ENCODE measurements at regions not wholly inside any gene's neighbourhood (a gene's known extent, or its start where the extent isn't known, plus 50 kb on each side); places are given as distances from the start of the nearest gene placed in this dataset.

DNA sequence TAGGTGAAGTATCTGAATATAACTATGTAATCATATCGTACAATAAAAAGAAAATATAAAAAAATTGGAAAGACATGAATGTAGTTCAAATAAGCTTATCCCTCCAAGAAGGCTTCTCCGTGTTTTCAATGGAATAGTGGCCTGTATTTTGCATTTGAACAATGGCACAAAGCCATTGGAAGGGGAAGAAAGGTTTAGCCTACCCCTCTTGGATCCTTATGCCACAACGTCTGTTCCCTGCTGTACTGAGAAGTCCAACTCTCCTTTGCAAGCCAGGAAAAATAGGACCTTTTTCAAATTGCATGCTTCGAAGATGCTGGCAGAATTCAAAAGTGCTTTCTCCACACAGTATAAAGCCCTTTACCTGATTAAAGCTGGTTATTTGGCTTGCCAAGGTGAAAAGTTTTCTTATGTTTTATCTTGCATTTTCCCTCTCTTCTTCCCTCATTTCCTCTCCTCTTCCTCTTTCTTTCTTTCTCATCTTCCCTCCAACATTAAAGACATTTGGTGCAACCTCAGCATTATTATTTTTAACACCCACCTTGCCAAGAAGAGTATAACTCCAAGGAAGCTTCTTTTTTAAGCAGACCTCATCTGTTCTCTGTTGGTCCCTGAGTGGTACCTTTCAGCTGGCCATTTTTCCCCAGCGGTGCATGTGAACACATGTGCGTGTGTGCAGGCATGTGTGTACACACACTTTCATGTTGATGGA, 968.6 kb upstream of the RBFOX1 start (continued):
- TF ChIP-seq XBP1 (CRISPR knock-in tag; IDR thresholded peaks at IDR 0.05) (no peak), HIVEP1 (CRISPR knock-in tag; IDR thresholded peaks at IDR 0.05) (no peak)

DNA sequence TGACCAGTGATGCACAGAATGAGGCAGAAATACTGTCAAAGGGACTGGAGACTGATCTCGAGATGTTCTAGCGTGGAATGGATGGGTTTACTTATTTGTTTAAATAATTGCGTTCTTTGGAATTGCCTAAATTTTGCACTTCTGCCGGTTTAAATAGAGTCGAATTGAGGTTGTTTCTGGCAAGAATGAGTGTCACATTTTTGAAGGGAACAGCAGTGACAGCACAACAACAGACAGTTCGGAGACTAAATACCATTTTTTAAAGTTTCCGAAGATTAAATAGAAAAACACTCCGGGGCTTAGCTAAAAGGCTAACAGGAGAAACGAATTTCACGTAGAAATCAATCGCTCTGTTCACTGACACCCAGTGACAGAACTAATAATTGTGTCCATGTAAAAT, 969.2 kb upstream of the RBFOX1 start:
- Histone ChIP-seq H3K79me2 (ENCODE audit: insufficient read depth, low read length) (no peaks in the 10 kb centered on the region), H3K9ac (ENCODE audit: insufficient read depth, low read depth, low read length) (no peak overlapping the region), H3K27ac (ENCODE audit: extremely low read length, insufficient read depth, low read length) (no peak overlapping the region), H3K9me3 (ENCODE audit: low read length) (peaks cover 20% of the 10 kb centered on the region; the same call in 1 of the 2 replicates), H3K4me1 (ENCODE audit: insufficient read depth, low read length) (no peaks in the 10 kb centered on the region), H3K4me2 (ENCODE audit: low read depth, low read length) (no peak overlapping the region), H3K4me3 (replicated peaks in 1 of 3; ENCODE audit: insufficient read depth in 1 of 3, low read depth in 2 of 3, low read length in 3 of 3) (no peak overlapping the region), H3K36me3 (replicated peaks in 1 of 2; ENCODE audit: control insufficient read depth in 1 of 2, insufficient read depth in 2 of 2, low read length in 2 of 2) (no peaks in the 10 kb centered on the region), H2AFZ (ENCODE audit: low read length) (no peak overlapping the region), H3K27me3 (ENCODE audit: control insufficient read depth in 1 of 2, insufficient read depth in 2 of 2, low read length in 2 of 2) (no peaks in the 10 kb centered on the region; a peak in 1 of 5 replicates), H4K20me1 (ENCODE audit: insufficient read depth, low read length) (no peaks in the 10 kb centered on the region)
- POLR2A ChIA-PET, result no interaction called here
- no TSS peak for BruUV-seq (replicated peaks)
- ATAC-seq (no peak), FAIRE-seq (no peak), DNase-seq (ENCODE audit: low spot score) (no peak)
- intact Hi-C loops (cut with micrococcal nuclease; ENCODE audit: unreplicated experiment), result no loop called here
- 9% methylated on average over 11 of the region's 11 CpGs for WGBS (ENCODE audit: low lambda C conversion rate)
- CTCF ChIA-PET (ENCODE audit: low intra/inter-chr PET ratio, low total read pairs), result no interaction called here
- TF ChIP-seq ZNF546 (CRISPR knock-in tag; conservative IDR thresholded peaks at IDR 0.05) (no peak), AHR (CRISPR knock-in tag; IDR thresholded peaks at IDR 0.05) (no peak)
- in situ Hi-C loops (cut with HindIII; ENCODE audit: extremely low pct_ligation_motif_present, low pct_unique_long_range_greater_than_20kb), result no loop called here

DNA sequence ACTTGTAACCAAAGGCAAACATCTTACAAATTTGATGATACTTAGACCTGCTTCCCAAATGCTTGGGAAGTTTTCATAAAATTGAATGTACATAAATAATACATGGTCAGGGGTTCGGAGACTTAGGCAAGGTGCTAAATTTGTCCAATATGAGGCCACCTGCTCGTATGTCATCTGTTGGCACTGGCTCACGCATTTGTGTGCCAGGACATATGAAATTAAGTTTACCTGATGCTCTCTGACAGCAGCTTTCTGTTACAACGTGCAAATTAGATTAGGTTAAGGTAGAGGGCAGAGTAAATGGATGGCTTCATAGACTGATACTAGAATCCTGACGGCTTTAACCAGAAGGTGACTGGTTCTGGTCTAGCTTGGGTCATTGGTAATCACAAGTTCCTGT, 970.3 kb upstream of the RBFOX1 start:
- Histone ChIP-seq H3K4me3 (replicated peaks in 1 of 3; ENCODE audit: insufficient read depth in 1 of 3, low read depth in 2 of 3, low read length in 3 of 3) (no peak overlapping the region), H3K9ac (ENCODE audit: insufficient read depth, low read depth, low read length) (no peak overlapping the region), H3K27me3 (ENCODE audit: control insufficient read depth in 1 of 2, insufficient read depth in 2 of 2, low read length in 2 of 2) (no peaks in the 10 kb centered on the region; a peak in 1 of 5 replicates), H3K27ac (ENCODE audit: extremely low read length, insufficient read depth, low read length) (no peak overlapping the region), H3K36me3 (replicated peaks in 1 of 2; ENCODE audit: control insufficient read depth in 1 of 2, insufficient read depth in 2 of 2, low read length in 2 of 2) (no peaks in the 10 kb centered on the region), H2AFZ (ENCODE audit: low read length) (no peak overlapping the region), H3K79me2 (ENCODE audit: insufficient read depth, low read length) (no peaks in the 10 kb centered on the region), H4K20me1 (ENCODE audit: insufficient read depth, low read length) (no peaks in the 10 kb centered on the region), H3K9me3 (ENCODE audit: low read length) (peaks cover 16% of the 10 kb centered on the region; the same call in 1 of the 2 replicates), H3K4me2 (ENCODE audit: low read depth, low read length) (no peak overlapping the region), H3K4me1 (ENCODE audit: insufficient read depth, low read length) (no peaks in the 10 kb centered on the region)
- intact Hi-C loops (cut with micrococcal nuclease; ENCODE audit: unreplicated experiment), result no loop called here
- in situ Hi-C loops (cut with HindIII; ENCODE audit: extremely low pct_ligation_motif_present, low pct_unique_long_range_greater_than_20kb), result no loop called here
- DNase-seq (ENCODE audit: low spot score) (no peak), FAIRE-seq (no peak), ATAC-seq (no peak)
- ChIA-PET POLR2A (no interaction called here), CTCF (ENCODE audit: low intra/inter-chr PET ratio, low total read pairs) (no interaction called here)
- WGBS (ENCODE audit: low lambda C conversion rate), result 3% methylated on average over 5 of the region's 5 CpGs
- no TSS peak for BruUV-seq (replicated peaks)
- TF ChIP-seq, protein P1, sequence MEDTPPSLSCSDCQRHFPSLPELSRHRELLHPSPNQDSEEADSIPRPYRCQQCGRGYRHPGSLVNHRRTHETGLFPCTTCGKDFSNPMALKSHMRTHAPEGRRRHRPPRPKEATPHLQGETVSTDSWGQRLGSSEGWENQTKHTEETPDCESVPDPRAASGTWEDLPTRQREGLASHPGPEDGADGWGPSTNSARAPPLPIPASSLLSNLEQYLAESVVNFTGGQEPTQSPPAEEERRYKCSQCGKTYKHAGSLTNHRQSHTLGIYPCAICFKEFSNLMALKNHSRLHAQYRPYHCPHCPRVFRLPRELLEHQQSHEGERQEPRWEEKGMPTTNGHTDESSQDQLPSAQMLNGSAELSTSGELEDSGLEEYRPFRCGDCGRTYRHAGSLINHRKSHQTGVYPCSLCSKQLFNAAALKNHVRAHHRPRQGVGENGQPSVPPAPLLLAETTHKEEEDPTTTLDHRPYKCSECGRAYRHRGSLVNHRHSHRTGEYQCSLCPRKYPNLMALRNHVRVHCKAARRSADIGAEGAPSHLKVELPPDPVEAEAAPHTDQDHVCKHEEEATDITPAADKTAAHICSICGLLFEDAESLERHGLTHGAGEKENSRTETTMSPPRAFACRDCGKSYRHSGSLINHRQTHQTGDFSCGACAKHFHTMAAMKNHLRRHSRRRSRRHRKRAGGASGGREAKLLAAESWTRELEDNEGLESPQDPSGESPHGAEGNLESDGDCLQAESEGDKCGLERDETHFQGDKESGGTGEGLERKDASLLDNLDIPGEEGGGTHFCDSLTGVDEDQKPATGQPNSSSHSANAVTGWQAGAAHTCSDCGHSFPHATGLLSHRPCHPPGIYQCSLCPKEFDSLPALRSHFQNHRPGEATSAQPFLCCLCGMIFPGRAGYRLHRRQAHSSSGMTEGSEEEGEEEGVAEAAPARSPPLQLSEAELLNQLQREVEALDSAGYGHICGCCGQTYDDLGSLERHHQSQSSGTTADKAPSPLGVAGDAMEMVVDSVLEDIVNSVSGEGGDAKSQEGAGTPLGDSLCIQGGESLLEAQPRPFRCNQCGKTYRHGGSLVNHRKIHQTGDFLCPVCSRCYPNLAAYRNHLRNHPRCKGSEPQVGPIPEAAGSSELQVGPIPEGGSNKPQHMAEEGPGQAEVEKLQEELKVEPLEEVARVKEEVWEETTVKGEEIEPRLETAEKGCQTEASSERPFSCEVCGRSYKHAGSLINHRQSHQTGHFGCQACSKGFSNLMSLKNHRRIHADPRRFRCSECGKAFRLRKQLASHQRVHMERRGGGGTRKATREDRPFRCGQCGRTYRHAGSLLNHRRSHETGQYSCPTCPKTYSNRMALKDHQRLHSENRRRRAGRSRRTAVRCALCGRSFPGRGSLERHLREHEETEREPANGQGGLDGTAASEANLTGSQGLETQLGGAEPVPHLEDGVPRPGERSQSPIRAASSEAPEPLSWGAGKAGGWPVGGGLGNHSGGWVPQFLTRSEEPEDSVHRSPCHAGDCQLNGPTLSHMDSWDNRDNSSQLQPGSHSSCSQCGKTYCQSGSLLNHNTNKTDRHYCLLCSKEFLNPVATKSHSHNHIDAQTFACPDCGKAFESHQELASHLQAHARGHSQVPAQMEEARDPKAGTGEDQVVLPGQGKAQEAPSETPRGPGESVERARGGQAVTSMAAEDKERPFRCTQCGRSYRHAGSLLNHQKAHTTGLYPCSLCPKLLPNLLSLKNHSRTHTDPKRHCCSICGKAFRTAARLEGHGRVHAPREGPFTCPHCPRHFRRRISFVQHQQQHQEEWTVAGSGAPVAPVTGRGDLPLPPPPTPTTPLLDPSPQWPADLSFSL (CRISPR knock-in tag; IDR thresholded peaks at IDR 0.05), result no peak
- TF ChIP-seq, protein P2, sequence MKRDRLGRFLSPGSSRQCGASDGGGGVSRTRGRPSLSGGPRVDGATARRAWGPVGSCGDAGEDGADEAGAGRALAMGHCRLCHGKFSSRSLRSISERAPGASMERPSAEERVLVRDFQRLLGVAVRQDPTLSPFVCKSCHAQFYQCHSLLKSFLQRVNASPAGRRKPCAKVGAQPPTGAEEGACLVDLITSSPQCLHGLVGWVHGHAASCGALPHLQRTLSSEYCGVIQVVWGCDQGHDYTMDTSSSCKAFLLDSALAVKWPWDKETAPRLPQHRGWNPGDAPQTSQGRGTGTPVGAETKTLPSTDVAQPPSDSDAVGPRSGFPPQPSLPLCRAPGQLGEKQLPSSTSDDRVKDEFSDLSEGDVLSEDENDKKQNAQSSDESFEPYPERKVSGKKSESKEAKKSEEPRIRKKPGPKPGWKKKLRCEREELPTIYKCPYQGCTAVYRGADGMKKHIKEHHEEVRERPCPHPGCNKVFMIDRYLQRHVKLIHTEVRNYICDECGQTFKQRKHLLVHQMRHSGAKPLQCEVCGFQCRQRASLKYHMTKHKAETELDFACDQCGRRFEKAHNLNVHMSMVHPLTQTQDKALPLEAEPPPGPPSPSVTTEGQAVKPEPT (CRISPR knock-in tag; IDR thresholded peaks at IDR 0.05; ENCODE audit: low read depth), result no peak
- TF ChIP-seq DPF2 (CRISPR knock-in tag; IDR thresholded peaks at IDR 0.05; ENCODE audit: borderline replicate concordance, low read depth) (no peak), PAWR (CRISPR knock-in tag; IDR thresholded peaks at IDR 0.05; ENCODE audit: borderline replicate concordance) (no peak)

All from HepG2 (cell line).